ENCODE measurements at regions not wholly inside any gene's neighbourhood (a gene's known extent, or its start where the extent isn't known, plus 50 kb on each side); places are given as distances from the start of the nearest gene placed in this dataset.
A peak's percentile ranks its signal among the peaks of the same experiment; 100 is the strongest.
"Not testable (repeated sequence)": the region's sequence is repeated elsewhere in the genome, so short reads cannot be mapped to it uniquely, and the experiment has no call there.

DNA sequence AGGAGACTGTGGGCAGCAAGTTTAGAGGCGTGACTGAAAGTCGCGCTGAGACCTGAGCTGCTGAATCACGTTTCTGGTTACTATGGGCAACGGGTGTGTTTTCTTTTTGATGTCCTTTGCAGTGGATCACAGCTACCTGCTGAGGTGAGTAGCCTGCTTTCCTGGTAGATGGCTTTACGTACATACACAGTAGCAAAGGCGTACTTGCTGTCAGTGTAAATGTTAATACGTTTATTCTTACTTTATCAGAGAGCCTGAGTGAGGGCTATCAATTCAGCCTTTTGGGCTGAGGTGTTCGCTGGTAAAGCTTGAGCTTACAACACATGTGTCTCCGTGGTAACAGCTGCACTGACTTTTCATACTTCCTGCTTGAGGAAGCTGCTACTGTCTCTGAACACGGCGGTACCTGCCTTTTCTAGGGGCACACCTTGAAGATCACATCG, 165.1 kb upstream of the CCZ1B start:
- H3K4me3 ChIP-seq (ENCODE audit: low read length); H3K27ac ChIP-seq (ENCODE audit: low read depth, low read length); H3K27me3 ChIP-seq (ENCODE audit: insufficient read depth, low read length); H3K36me3 ChIP-seq (ENCODE audit: insufficient read depth, low read length); H3K9me3 ChIP-seq (ENCODE audit: insufficient read depth, low read depth, low read length); H3K9ac ChIP-seq (ENCODE audit: low read depth, low read length): not testable (repeated sequence)
- peaks cover 12% of the 10 kb centered on the region for H3K4me1 ChIP-seq (ENCODE audit: insufficient read depth, low read length)
- WGBS: 57% methylated on average over 13 of the region's 13 CpGs

DNA sequence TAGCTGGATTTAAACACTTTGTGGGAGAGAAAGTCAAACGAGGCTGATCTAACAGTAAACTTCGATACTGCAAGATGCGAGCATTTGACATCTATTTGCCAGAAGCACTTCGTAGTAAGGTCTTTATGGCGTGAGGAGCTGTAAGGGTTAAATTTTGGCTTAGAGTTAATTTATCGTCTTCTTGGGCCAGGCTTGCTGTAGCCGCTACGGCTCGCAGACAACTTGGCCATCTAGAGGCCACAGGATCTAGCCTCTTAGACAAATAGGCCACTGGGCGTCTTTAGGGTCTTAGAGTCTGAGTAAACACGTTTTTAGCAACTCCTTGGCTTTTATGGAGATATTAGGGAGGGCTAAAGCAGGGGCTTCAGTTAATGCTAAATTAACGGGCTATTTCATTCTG, 165.6 kb upstream of the CCZ1B start:
- H3K36me3 ChIP-seq (ENCODE audit: insufficient read depth, low read length); H3K27me3 ChIP-seq (ENCODE audit: insufficient read depth, low read length); H3K4me3 ChIP-seq (ENCODE audit: low read length); H3K9ac ChIP-seq (ENCODE audit: low read depth, low read length); H3K9me3 ChIP-seq (ENCODE audit: insufficient read depth, low read depth, low read length); H3K27ac ChIP-seq (ENCODE audit: low read depth, low read length): not testable (repeated sequence)
- peaks cover 12% of the 10 kb centered on the region for H3K4me1 ChIP-seq (ENCODE audit: insufficient read depth, low read length)
- WGBS: 56% methylated on average over 9 of the region's 12 CpGs

GRCh38 chr7:6992133-6992532, 166.1 kb upstream of the CCZ1B start:
- H3K9me3 ChIP-seq (ENCODE audit: insufficient read depth, low read depth, low read length); H3K27me3 ChIP-seq (ENCODE audit: insufficient read depth, low read length); H3K4me3 ChIP-seq (ENCODE audit: low read length); H3K9ac ChIP-seq (ENCODE audit: low read depth, low read length); H3K36me3 ChIP-seq (ENCODE audit: insufficient read depth, low read length); H3K27ac ChIP-seq (ENCODE audit: low read depth, low read length): not testable (repeated sequence)
- 89% methylated on average over 11 of the region's 11 CpGs for WGBS
- peaks cover 12% of the 10 kb centered on the region for H3K4me1 ChIP-seq (ENCODE audit: insufficient read depth, low read length)

DNA sequence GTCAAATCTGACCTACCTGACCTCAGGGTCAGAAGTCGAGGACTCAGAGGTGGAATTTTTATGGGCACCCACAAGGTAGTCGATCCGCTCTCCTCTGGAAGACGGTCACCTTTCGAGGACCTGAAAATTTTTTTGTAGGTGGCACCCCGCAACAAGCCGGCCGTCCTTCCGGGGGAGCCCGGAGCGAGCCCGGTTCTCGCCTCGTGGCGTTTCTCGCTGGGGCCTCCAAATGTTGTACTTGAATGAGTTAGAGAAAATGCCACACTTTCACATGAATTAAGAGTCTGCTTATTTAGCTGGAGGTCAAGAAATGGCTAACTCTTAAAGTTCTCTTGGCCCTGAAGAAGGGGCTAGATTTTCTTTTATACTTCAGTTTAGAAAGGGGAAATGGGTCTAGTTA, 169.0 kb upstream of the CCZ1B start:
- not testable (repeated sequence) for H3K36me3 ChIP-seq (ENCODE audit: insufficient read depth, low read length); H3K9ac ChIP-seq (ENCODE audit: low read depth, low read length); H3K27me3 ChIP-seq (ENCODE audit: insufficient read depth, low read length); H3K4me3 ChIP-seq (ENCODE audit: low read length); H3K27ac ChIP-seq (ENCODE audit: low read depth, low read length)
- peaks cover 12% of the 10 kb centered on the region for H3K4me1 ChIP-seq (ENCODE audit: insufficient read depth, low read length)
- peaks cover 11% of the 10 kb centered on the region for H3K9me3 ChIP-seq (ENCODE audit: insufficient read depth, low read depth, low read length)
- WGBS: 90% methylated on average over 16 of the region's 16 CpGs

DNA sequence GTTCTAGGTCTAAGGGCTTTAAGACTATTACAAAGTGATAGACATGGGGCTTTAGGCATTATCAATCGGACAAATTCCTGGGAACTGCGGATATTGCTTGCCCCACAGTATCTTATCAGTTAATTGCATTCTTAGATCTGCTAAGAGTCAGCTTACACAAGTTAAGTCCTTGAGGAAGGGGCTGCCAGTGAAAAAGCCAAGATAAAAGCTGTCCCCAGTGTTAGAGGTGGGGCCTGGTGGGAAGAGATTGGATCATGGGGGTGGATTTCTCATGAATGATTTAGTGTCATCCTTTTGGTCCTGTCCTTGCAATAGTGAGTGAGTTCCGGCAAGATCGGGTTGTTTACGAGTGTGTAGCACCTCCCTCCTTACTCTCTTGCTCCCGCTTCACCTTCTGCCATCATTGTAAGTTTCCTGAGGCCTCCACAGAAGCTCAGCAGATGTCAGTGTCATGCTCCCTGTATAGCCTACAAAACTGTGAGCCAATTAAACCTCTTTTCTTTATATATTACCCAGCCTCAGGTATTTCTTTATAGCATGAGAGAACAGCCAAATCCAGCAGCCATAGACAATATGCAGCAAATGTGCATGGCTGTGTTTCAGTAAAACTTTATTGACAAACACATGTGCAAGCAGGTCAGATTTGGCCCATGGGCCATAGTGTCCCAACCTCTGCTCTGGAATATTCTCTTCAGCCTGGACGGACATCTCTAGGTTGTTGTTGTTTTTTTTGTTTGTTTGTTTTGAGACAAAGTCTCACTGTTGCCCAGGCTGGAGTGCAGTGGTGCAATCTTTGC, 169.6 kb upstream of the CCZ1B start:
- H3K9ac ChIP-seq (ENCODE audit: low read depth, low read length); H3K36me3 ChIP-seq (ENCODE audit: insufficient read depth, low read length); H3K4me3 ChIP-seq (ENCODE audit: low read length); H3K27me3 ChIP-seq (ENCODE audit: insufficient read depth, low read length); H3K27ac ChIP-seq (ENCODE audit: low read depth, low read length): not testable (repeated sequence)
- peaks cover 15% of the 10 kb centered on the region for H3K9me3 ChIP-seq (ENCODE audit: insufficient read depth, low read depth, low read length)
- 88% methylated on average over 6 of the region's 7 CpGs for WGBS
- peaks cover 12% of the 10 kb centered on the region for H3K4me1 ChIP-seq (ENCODE audit: insufficient read depth, low read length)

DNA sequence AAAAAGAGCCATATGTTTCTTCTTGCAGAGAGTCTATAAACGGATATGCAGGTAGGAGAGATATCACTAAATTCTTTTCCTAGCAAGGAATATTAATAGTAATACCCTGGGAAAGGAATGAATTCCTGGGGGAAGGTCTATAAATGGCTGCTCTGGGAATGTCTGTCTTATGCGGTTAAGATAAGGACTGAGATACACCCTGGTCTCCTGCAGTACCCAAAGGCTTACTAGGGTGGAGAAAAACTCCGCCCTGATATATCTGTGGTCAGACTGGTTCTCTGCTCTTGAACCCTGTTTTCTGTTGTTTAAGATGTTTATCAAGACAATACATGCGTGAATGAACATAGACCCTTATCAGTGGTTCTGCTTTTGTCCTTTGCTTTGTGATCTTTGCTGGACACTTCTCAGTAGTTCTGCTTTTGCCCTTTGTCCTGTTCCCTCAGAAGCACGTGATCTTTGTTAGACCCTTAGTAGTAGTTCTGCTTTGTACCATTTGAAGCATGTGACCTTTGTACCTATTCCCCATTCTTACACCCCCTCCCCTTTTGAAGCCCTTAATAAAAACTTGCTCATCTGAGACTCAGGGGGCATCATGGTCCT, 173.1 kb upstream of the CCZ1B start:
- H3K9ac ChIP-seq (ENCODE audit: low read depth, low read length); H3K36me3 ChIP-seq (ENCODE audit: insufficient read depth, low read length); H3K27me3 ChIP-seq (ENCODE audit: insufficient read depth, low read length); H3K27ac ChIP-seq (ENCODE audit: low read depth, low read length); H3K4me3 ChIP-seq (ENCODE audit: low read length): not testable (repeated sequence)
- H3K9me3 ChIP-seq (ENCODE audit: insufficient read depth, low read depth, low read length): peaks cover 15% of the 10 kb centered on the region
- 96% methylated on average over 4 of the region's 5 CpGs for WGBS
- H3K4me1 ChIP-seq (ENCODE audit: insufficient read depth, low read length): peaks cover 24% of the 10 kb centered on the region

DNA sequence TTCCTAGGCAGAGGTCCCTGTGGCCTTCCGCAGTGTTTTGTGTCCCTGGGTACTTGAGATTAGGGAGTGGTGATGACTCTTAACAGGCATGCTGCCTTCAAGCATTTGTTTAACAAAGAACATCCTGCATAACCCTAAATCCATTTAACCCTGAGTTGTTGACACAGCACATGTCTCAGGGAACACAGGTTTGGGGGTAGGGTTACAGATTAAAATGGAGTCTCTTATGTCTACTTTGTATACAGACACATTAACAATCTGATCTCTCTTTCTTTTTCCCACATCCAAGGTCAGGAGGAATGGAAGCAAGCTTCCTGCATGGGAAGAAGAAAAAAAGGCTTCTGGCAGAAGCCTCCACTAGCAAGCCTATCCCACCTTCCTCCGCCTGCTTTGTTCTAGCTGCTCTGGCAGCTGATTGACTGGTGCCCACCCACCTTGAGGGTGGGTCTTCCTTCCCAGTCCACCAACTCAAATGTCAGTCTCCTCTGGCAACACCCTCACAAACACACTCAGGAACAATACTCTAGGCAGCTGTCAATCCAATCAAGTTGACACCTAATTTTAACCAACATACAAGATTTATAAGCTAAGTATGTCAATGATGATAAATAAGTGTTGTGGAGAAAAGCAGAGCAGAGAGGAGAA, 176.5 kb upstream of the CCZ1B start:
- H3K36me3 ChIP-seq (ENCODE audit: insufficient read depth, low read length): no peaks in the 10 kb centered on the region
- peak overlapping the region; percentile 36 for H3K9ac ChIP-seq (ENCODE audit: low read depth, low read length)
- H3K4me3 ChIP-seq (ENCODE audit: low read length): no peak overlapping the region
- peaks cover 24% of the 10 kb centered on the region for H3K4me1 ChIP-seq (ENCODE audit: insufficient read depth, low read length)
- no peaks in the 10 kb centered on the region for H3K27me3 ChIP-seq (ENCODE audit: insufficient read depth, low read length)
- peaks cover 15% of the 10 kb centered on the region for H3K9me3 ChIP-seq (ENCODE audit: insufficient read depth, low read depth, low read length)
- H3K27ac ChIP-seq (ENCODE audit: low read depth, low read length): peak overlapping the region; percentile 75
- 52% methylated on average over 1 of the region's 2 CpGs for WGBS

DNA sequence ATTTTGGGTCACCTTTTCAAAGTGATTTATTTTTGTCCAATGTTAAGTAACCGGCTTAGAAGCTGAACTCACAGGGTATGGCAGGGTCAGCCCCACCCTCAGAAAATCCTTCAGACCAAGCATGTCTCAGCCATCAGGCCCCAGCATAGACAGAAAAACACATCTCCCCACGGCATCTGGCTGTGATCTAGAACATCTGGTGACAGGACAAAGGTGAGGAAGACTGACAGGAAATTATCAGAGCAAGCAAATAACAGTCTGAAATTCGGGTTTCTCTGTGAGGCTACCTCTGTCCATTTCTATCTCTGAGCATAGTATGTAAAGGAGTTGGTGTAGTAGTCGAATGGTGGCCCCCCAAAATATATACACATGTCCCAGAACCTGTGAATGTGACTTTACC, 177.0 kb upstream of the C1GALT1 start:
- H3K4me1 ChIP-seq (ENCODE audit: insufficient read depth, low read length): peaks cover 24% of the 10 kb centered on the region
- no peak overlapping the region for H3K27ac ChIP-seq (ENCODE audit: low read depth, low read length)
- no peak overlapping the region for H3K9ac ChIP-seq (ENCODE audit: low read depth, low read length)
- H3K4me3 ChIP-seq (ENCODE audit: low read length): no peak overlapping the region
- no peaks in the 10 kb centered on the region for H3K27me3 ChIP-seq (ENCODE audit: insufficient read depth, low read length)
- H3K9me3 ChIP-seq (ENCODE audit: insufficient read depth, low read depth, low read length): peaks cover under 1% of the 10 kb centered on the region; the same call in 1 of the 2 replicates
- H3K36me3 ChIP-seq (ENCODE audit: insufficient read depth, low read length): no peaks in the 10 kb centered on the region
- 88% methylated on average over 3 of the region's 4 CpGs for WGBS

GRCh38 chr7:7005949-7006348, 176.4 kb upstream of the C1GALT1 start:
- not testable (repeated sequence) for H3K27ac ChIP-seq (ENCODE audit: low read depth, low read length); H3K9me3 ChIP-seq (ENCODE audit: insufficient read depth, low read depth, low read length); H3K36me3 ChIP-seq (ENCODE audit: insufficient read depth, low read length); H3K4me3 ChIP-seq (ENCODE audit: low read length); H3K27me3 ChIP-seq (ENCODE audit: insufficient read depth, low read length); H3K9ac ChIP-seq (ENCODE audit: low read depth, low read length)
- H3K4me1 ChIP-seq (ENCODE audit: insufficient read depth, low read length): peaks cover 23% of the 10 kb centered on the region
- 100% methylated on average over 1 of the region's 2 CpGs for WGBS

GRCh38 chr7:7011241-7011640, 171.1 kb upstream of the C1GALT1 start:
- not testable (repeated sequence) for H3K9ac ChIP-seq (ENCODE audit: low read depth, low read length); H3K27ac ChIP-seq (ENCODE audit: low read depth, low read length); H3K9me3 ChIP-seq (ENCODE audit: insufficient read depth, low read depth, low read length); H3K4me1 ChIP-seq (ENCODE audit: insufficient read depth, low read length); H3K27me3 ChIP-seq (ENCODE audit: insufficient read depth, low read length); H3K4me3 ChIP-seq (ENCODE audit: low read length); H3K36me3 ChIP-seq (ENCODE audit: insufficient read depth, low read length)
- 66% methylated on average over 8 of the region's 8 CpGs for WGBS

- 92% methylated on average over 7 of the region's 7 CpGs for WGBS
These were observed 170.6 kb upstream of the C1GALT1 start for GRCh38 chr7:7011751-7012150.

More at GRCh38 chr7:7011751-7012150, 170.6 kb upstream of the C1GALT1 start:
- H3K36me3 ChIP-seq (ENCODE audit: insufficient read depth, low read length); H3K4me3 ChIP-seq (ENCODE audit: low read length); H3K27ac ChIP-seq (ENCODE audit: low read depth, low read length); H3K9me3 ChIP-seq (ENCODE audit: insufficient read depth, low read depth, low read length); H3K9ac ChIP-seq (ENCODE audit: low read depth, low read length); H3K4me1 ChIP-seq (ENCODE audit: insufficient read depth, low read length); H3K27me3 ChIP-seq (ENCODE audit: insufficient read depth, low read length): not testable (repeated sequence)

Data from HUES64 (cell line).